Thymus (tissue), 11 donors: ENCODE measurements at regions not wholly inside any gene's neighbourhood (a gene's known extent, or its start where the extent isn't known, plus 50 kb on each side); places are given as distances from the start of the nearest gene placed in this dataset.
"Not testable (repeated sequence)": the region's sequence is repeated elsewhere in the genome, so short reads cannot be mapped to it uniquely, and the experiment has no call there.

Experiments
- DNase-seq, 9 donors: peaks; one replicate each; pipeline ENCODE4 v3.0.0-alpha.2; 2013; ENCODE audit warnings: low spot score in 9 of 9, low read depth in 6 of 9, missing footprints in 1 of 9
- H3K27ac ChIP-seq, 2 donors: one replicate each; pipeline ENCODE4 v1.5.1; 2013; ENCODE audit warnings: control low read depth in 1 of 2, low read depth in 1 of 2, low read length in 1 of 2, mild to moderate bottlenecking in 1 of 2, moderate library complexity in 1 of 2
- H3K27me3 ChIP-seq, 2 donors: one replicate each; pipeline ENCODE4 v1.5.1; 2013; ENCODE audit warnings: low read length in 1 of 2; ENCODE audit not compliant: control insufficient read depth in 2 of 2, insufficient read depth in 1 of 2
- H3K36me3 ChIP-seq, 2 donors: one replicate each; pipeline ENCODE4 v1.5.1; 2013; ENCODE audit warnings: low read length in 1 of 2, mild to moderate bottlenecking in 1 of 2, moderate library complexity in 1 of 2; ENCODE audit not compliant: control insufficient read depth in 2 of 2, insufficient read depth in 2 of 2
- H3K4me1 ChIP-seq, 2 donors: one replicate each; pipeline ENCODE4 v1.5.1; 2013; ENCODE audit warnings: low read length in 2 of 2; ENCODE audit not compliant: control insufficient read depth in 2 of 2, insufficient read depth in 2 of 2
- H3K4me3 ChIP-seq, 2 donors: one replicate each; pipeline ENCODE4 v1.5.1; 2013; ENCODE audit warnings: low read length in 2 of 2, control low read depth in 1 of 2, mild to moderate bottlenecking in 1 of 2
- H3K9me3 ChIP-seq, 2 donors: one replicate each; pipeline ENCODE4 v1.5.1; 2013; ENCODE audit warnings: low read length in 1 of 2, mild to moderate bottlenecking in 1 of 2; ENCODE audit not compliant: control insufficient read depth in 2 of 2, insufficient read depth in 1 of 2
- WGBS: extraction: QIAGEN DNeasy Blood & Tissue Kit; methylation state at CpG from one replicate; pipeline ENCODE4 v1.1.7; 2013; 5-methylcytosine and 5-hydroxymethylcytosine counted together
- donor health status: healthy.

DNA sequence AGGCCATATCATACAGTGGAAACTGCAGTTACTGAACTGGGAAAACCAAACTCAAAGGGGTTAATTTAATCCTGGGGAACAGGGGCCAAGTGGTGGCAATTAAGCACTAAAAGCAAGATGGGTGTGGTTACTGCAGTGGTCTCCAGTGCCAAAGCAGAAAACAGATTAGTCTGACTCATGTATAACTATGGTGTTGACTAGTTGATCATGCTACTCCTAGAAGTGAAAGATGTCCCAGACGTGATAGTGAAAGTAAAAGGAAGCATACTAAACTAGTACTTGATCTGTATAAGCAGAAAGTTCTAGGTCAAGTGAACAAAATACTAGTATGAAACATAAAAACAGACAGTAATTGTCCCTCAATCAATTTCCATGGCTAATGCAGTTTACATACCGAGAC, 360.0 kb upstream of the SLITRK5 start:
- WGBS = 90% methylated on average over 2 of the region's 2 CpGs
- Histone ChIP-seq H3K4me3 (no peak overlapping the region), H3K9me3 (no peaks in the 10 kb centered on the region), H3K27ac (no peak overlapping the region), H3K36me3 (no peaks in the 10 kb centered on the region), H3K27me3 (no peaks in the 10 kb centered on the region), H3K4me1 (no peaks in the 10 kb centered on the region)
- DNase-seq = no peak

DNA sequence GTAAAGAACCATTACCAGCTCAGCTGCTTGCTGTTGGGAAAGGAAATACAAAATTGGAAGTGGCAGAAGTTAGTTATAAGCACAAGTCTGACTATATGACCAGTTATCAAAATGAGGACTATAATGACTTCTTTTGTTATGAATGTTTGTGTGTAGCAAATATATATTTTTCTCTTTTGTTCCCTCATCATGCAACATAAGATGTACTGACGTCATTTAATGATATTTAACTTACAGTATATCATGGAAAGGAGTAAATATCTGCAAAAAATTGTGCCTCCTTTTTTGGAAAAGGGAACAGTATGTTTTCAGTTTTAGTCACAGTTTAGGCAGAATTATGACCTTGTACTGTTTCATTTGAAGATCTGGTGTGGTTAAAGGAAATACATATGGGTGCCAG, 356.3 kb upstream of the SLITRK5 start:
- Histone ChIP-seq H3K4me1 (no peaks in the 10 kb centered on the region), H3K4me3 (no peak overlapping the region), H3K36me3 (no peaks in the 10 kb centered on the region), H3K27ac (no peak overlapping the region), H3K27me3 (no peaks in the 10 kb centered on the region), H3K9me3 (no peaks in the 10 kb centered on the region)
- no peak for DNase-seq
- WGBS = 85% methylated on average over 1 of the region's 1 CpG

DNA sequence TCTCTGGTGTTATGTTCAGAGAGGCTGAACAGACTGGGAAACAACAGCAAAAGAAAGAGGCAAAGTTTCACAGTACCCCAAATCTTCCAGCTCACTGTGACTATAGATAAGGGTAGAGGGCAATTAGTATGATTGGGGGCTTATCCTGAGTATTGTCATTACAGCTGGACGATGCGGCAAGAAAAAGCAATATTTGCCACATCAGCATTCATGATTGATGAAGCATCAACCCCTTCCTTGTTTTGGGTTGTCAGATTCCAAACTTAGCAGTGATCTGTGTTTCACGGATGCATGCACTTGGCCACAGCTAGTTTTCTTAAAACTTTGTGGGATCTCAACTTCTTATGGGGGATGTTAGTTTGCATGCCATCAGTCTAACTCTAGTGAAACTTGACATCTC, 348.8 kb upstream of the SLITRK5 start:
- no peak overlapping the region for H3K27ac ChIP-seq
- no peaks in the 10 kb centered on the region for H3K36me3 ChIP-seq
- no peak overlapping the region for H3K4me3 ChIP-seq
- 97% methylated on average over 3 of the region's 3 CpGs for WGBS
- no peaks in the 10 kb centered on the region for H3K27me3 ChIP-seq
- no peaks in the 10 kb centered on the region for H3K4me1 ChIP-seq
- no peak for DNase-seq
- H3K9me3 ChIP-seq = no peaks in the 10 kb centered on the region

DNA sequence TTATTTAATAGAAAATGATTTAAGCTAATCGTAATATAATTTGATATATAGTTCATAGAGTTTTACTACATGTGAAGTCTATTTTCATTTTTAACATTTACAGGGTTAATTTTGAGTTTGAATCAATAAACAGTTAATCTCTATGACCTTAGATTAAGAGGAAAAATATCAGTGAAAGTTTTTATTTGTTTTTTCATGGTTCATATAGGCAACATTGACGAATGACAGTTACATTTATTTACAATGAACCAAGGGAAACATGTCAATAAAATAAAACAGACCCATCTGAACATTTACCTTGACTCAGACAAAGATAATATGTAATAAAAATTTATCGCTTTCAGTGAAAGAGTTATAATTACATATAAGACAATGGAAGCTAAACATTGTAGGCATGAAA, 346.6 kb upstream of the SLITRK5 start:
- WGBS = 92% methylated on average over 3 of the region's 3 CpGs
- no peaks in the 10 kb centered on the region for H3K36me3 ChIP-seq
- H3K4me3 ChIP-seq = no peak overlapping the region
- H3K27me3 ChIP-seq = no peaks in the 10 kb centered on the region
- no peak for DNase-seq
- no peaks in the 10 kb centered on the region for H3K4me1 ChIP-seq
- H3K27ac ChIP-seq = no peak overlapping the region
- no peaks in the 10 kb centered on the region for H3K9me3 ChIP-seq

DNA sequence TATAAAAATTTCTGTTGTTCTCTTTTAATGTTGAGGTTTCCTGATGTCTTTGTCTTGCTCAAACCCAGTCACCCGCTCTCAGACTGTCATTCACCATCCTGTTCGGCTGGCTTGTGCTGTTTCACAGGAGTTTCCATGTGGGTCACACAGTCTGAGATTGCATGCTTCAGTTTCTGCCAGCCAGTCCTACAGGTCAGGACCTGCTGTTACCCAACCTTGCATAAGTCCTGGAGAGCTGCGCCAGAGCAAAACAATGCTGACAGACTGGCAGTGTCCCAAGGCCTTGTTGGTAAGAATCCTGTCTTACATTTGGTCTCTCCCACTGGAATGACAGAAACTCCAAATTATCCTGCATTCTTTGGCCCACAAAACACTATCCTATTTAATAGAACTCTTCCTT, 340.0 kb upstream of the SLITRK5 start:
- peak in 1 of 9 donors; percentile 5 for DNase-seq
- H3K27ac ChIP-seq = no peak overlapping the region
- H3K27me3 ChIP-seq = no peaks in the 10 kb centered on the region
- H3K36me3 ChIP-seq = no peaks in the 10 kb centered on the region
- H3K9me3 ChIP-seq = peaks cover 0 to 5% of the 10 kb centered on the region in 2 donors
- no peaks in the 10 kb centered on the region for H3K4me1 ChIP-seq
- H3K4me3 ChIP-seq = no peak overlapping the region
- WGBS = 59% methylated on average over 3 of the region's 3 CpGs

DNA sequence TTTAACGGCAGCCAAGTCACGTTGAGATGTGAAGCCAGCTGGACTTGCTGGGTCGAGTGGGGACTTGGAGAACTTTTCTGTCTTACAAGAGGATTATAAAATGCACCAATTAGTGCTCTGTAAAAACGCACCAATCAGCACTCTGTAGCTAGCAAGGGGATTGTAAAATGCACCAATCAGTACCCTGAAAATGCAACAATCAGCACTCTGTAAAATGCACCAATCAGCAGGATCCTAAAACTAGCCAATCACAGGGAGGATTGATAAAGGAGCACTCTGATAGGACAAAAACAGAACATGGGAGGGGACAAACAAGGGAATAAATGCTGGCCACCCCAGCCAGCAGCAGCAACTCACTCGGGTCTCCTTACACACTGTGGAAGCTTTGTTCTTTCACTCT, 337.6 kb upstream of the SLITRK5 start:
- Histone ChIP-seq H3K9me3 (peaks cover 0 to 5% of the 10 kb centered on the region in 2 donors), H3K36me3 (no peaks in the 10 kb centered on the region), H3K27me3 (no peaks in the 10 kb centered on the region), H3K27ac (no peak overlapping the region), H3K4me1 (no peaks in the 10 kb centered on the region), H3K4me3 (no peak overlapping the region)
- DNase-seq = no peak
- WGBS = 92% methylated on average over 5 of the region's 5 CpGs

DNA sequence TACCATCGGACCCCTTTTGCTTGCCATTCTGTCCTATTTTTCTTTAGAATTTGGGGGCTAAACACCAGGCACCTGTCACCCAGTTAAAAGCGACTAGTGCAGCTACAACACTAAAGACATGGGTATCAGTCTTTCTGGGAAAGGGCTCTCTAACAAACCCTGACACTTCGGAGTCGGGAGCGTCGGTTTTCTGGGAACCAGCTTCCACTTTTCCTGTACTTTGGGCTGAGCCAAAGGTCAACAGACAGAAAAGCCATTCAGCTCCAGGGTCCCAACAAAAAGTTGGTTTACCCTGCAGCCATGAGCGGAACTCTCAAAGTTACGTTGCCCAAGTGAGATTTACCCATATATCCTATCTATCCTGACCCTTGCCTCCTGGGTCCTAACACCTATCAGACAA, 337.0 kb upstream of the SLITRK5 start:
- no peak overlapping the region for H3K4me3 ChIP-seq
- no peaks in the 10 kb centered on the region for H3K36me3 ChIP-seq
- H3K9me3 ChIP-seq = peaks cover 0 to 5% of the 10 kb centered on the region in 2 donors
- no peaks in the 10 kb centered on the region for H3K4me1 ChIP-seq
- no peak overlapping the region for H3K27ac ChIP-seq
- DNase-seq = no peak
- H3K27me3 ChIP-seq = no peaks in the 10 kb centered on the region
- 97% methylated on average over 8 of the region's 8 CpGs for WGBS

DNA sequence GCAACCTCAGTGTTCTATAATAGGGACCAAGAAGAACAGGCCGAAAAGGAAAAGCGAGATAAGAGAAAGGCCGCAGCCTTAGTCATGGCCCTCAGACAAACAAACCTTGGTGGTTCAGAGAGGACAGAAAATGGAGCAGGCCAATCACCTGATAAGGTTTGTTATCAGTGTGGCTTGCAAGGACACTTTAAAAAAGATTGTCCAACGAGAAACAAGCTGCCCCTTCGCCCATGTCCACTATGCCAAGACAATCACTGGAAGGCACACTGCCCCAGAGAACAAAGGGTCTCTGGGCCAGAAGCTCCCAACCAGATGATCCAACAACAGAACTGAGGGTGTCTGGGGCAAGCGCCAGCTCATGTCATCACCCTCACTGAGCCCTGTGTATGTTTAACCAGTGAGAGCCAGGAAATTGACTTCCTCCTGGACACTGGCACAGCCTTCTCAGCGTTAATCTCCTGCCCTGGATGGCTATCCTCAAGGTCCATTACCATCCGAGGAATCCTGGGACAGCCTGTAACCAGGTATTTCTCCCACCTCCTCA, 334.8 kb upstream of the SLITRK5 start:
- not testable (repeated sequence) for H3K36me3 ChIP-seq, DNase-seq, H3K27ac ChIP-seq, H3K27me3 ChIP-seq, H3K4me1 ChIP-seq, H3K9me3 ChIP-seq, H3K4me3 ChIP-seq
- WGBS = 83% methylated on average over 8 of the region's 8 CpGs

DNA sequence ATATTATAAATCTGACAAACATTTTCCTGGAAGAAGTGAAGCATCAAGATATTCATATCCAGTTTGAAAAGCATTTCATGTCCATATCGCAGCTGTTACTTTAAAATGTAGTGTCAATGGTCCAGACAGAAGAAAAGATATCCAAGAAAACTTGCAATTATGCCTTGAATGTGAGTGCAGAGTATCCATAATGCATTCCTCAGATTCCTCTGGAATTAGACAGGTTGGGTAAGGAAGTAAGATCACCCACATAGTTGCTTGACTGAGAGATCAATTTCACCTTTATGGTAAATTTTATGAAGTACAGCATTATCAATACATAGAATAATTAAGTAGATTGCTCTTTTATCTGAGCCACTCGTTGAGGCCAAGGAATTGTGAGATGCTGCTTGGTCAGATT, 327.0 kb upstream of the SLITRK5 start:
- 87% methylated on average over 2 of the region's 2 CpGs for WGBS

DNA sequence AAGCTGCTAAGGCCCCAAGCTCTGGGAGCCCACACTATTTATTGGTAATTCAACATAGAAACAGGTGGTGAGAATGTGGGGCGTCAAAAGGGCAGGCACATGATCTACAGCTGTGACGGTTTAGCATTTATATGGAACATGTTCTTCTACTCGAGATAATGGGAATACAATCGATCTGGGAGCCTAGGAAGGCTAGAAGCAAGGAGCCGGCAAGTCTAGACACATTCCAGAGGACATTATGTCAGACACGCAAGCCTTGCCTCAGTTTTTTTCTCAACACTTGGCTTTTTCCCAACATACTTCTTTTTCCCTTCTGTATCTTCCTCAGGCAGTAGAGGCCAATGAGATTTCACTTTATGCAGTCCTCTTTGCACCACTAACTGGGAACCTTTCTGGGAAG, 315.7 kb upstream of the SLITRK5 start:
- no peak for DNase-seq
- peaks cover 1 to 4% of the 10 kb centered on the region in 2 donors for H3K9me3 ChIP-seq

More for the DNA sequence above, 327.0 kb upstream of the SLITRK5 start:
- no peak overlapping the region for H3K27ac ChIP-seq
- DNase-seq = no peak
- no peak overlapping the region for H3K4me3 ChIP-seq
- H3K36me3 ChIP-seq = no peaks in the 10 kb centered on the region
- H3K27me3 ChIP-seq = no peaks in the 10 kb centered on the region
- H3K4me1 ChIP-seq = no peaks in the 10 kb centered on the region
- H3K9me3 ChIP-seq = no peaks in the 10 kb centered on the region

More for the DNA sequence above, 315.7 kb upstream of the SLITRK5 start:
- Histone ChIP-seq H3K4me3 (no peak overlapping the region), H3K27me3 (no peaks in the 10 kb centered on the region), H3K27ac (no peak overlapping the region), H3K36me3 (no peaks in the 10 kb centered on the region), H3K4me1 (no peaks in the 10 kb centered on the region)
- WGBS = 75% methylated on average over 6 of the region's 6 CpGs
